GM21367 (cell line): ENCODE measurements at regions not wholly inside any gene's neighbourhood (a gene's known extent, or its start where the extent isn't known, plus 50 kb on each side); places are given as distances from the start of the nearest gene placed in this dataset.
"Not testable (repeated sequence)": the region's sequence is repeated elsewhere in the genome, so short reads cannot be mapped to it uniquely, and the experiment has no call there.

Source experiments
- ATAC-seq: cut with Tn5 transposase; IDR thresholded peaks from one replicate; pipeline ENCODE4 v1.9.1; 2021; ENCODE audit not compliant: unreplicated experiment

GRCh38 chr14:106062502-106063272 is 536.3 kb downstream of the TMEM121 start:
- no peak for ATAC-seq

- ATAC-seq, result no peak
Measured at GRCh38 chr14:106067935-106068334, 541.6 kb downstream of the TMEM121 start.

- no peak for ATAC-seq
Measured at GRCh38 chr14:106069804-106070625, 543.6 kb downstream of the TMEM121 start.

- no peak for ATAC-seq
Measured at GRCh38 chr14:106080922-106081321, 554.5 kb downstream of the TMEM121 start.

- not testable (repeated sequence) for ATAC-seq
Measured at GRCh38 chr14:106081721-106082120, 555.3 kb downstream of the TMEM121 start.

GRCh38 chr14:106083082-106083481 is 556.7 kb downstream of the TMEM121 start:
- no peak for ATAC-seq

- ATAC-seq, result no peak
Measured at GRCh38 chr14:106087837-106088236, 561.5 kb downstream of the TMEM121 start.

GRCh38 chr14:106088860-106089259 is 562.5 kb downstream of the TMEM121 start:
- not testable (repeated sequence) for ATAC-seq

- ATAC-seq, result no peak
Measured at GRCh38 chr14:106094654-106095189, 568.3 kb downstream of the TMEM121 start.

- no peak for ATAC-seq
Measured at GRCh38 chr14:106107703-106108102, 581.3 kb downstream of the TMEM121 start.

GRCh38 chr14:106109337-106109736 is 583.0 kb downstream of the TMEM121 start:
- no peak for ATAC-seq

GRCh38 chr14:106115401-106115800 is 589.0 kb downstream of the TMEM121 start:
- ATAC-seq, result no peak

- not testable (repeated sequence) for ATAC-seq
Measured at GRCh38 chr14:106116339-106116930, 590.1 kb downstream of the TMEM121 start.

GRCh38 chr14:106120101-106120500 is 593.7 kb downstream of the TMEM121 start:
- ATAC-seq, result no peak

GRCh38 chr14:106129274-106129673 is 602.9 kb downstream of the TMEM121 start:
- no peak for ATAC-seq

- not testable (repeated sequence) for ATAC-seq
Measured at GRCh38 chr14:106129904-106130661, 603.7 kb downstream of the TMEM121 start.

GRCh38 chr14:106133126-106133525 is 606.7 kb downstream of the TMEM121 start:
- not testable (repeated sequence) for ATAC-seq

GRCh38 chr14:106134886-106135285 is 608.5 kb downstream of the TMEM121 start:
- no peak for ATAC-seq

- ATAC-seq, result no peak
Measured at GRCh38 chr14:106141242-106142220, 615.1 kb downstream of the TMEM121 start.
